DOHH2 (cell line): ENCODE measurements at regions not wholly inside any gene's neighbourhood (a gene's known extent, or its start where the extent isn't known, plus 50 kb on each side); places are given as distances from the start of the nearest gene placed in this dataset.

ENCODE experiments used
- H3F3A ChIP-seq: fragments of 200-600 bp; sonication (generic), shearing (Covaris generic); 2 replicates; pipeline ENCODE4 v1.6.0; 2016; ENCODE audit warnings: antibody characterized with exemption, mild to moderate bottlenecking; ENCODE audit not compliant: control insufficient read depth, insufficient read depth
- H3K27ac ChIP-seq: fragments of 200-600 bp; sonication (generic); 2 replicates; pipeline ENCODE4 v1.5.1; 2014; ENCODE audit warnings: low read depth, mild to moderate bottlenecking, low read length, moderate library complexity
- H3K27me3 ChIP-seq: fragments of 200-600 bp; sonication (generic); 2 replicates; pipeline ENCODE4 v1.6.1; 2014; ENCODE audit warnings: mild to moderate bottlenecking, low read length, mixed read lengths; ENCODE audit not compliant: control insufficient read depth
- H3K36me3 ChIP-seq: fragments of 200-600 bp; sonication (generic); 2 replicates; pipeline ENCODE4 v1.6.1; 2014; ENCODE audit warnings: mild to moderate bottlenecking, low read length, moderate library complexity, mixed read lengths; ENCODE audit not compliant: control insufficient read depth
- H3K4me1 ChIP-seq: fragments of 200-600 bp; sonication (generic); 2 replicates; pipeline ENCODE4 v1.6.1; 2014; ENCODE audit warnings: mild to moderate bottlenecking, low read length, mixed read lengths; ENCODE audit not compliant: control insufficient read depth
- H3K4me2 ChIP-seq: fragments of 200-600 bp; sonication (generic); 2 replicates; pipeline ENCODE4 v1.6.0; 2014; ENCODE audit warnings: mild to moderate bottlenecking, low read length, moderate library complexity
- H3K4me3 ChIP-seq: fragments of 200-600 bp; sonication (generic); 2 replicates; pipeline ENCODE4 v1.5.1; 2014; ENCODE audit warnings: mild to moderate bottlenecking, low read length, mixed read lengths
- H3K79me2 ChIP-seq: fragments of 200-600 bp; sonication (generic); 2 replicates; pipeline ENCODE4 v1.6.1; 2014; ENCODE audit warnings: mild to moderate bottlenecking, low read length, mixed read lengths; ENCODE audit not compliant: control insufficient read depth
- H3K9me2 ChIP-seq: fragments of 200-600 bp; sonication (generic); replicated peaks from 2 replicates; pipeline ENCODE4 v1.6.1; 2014; ENCODE audit warnings: mild to moderate bottlenecking, low read length, mixed read lengths; ENCODE audit not compliant: control insufficient read depth
- H3K9me3 ChIP-seq: fragments of 200-600 bp; sonication (generic); 2 replicates; pipeline ENCODE4 v1.6.1; 2014; ENCODE audit warnings: antibody characterized with exemption, low read length, mixed read lengths; ENCODE audit not compliant: control insufficient read depth, insufficient read depth
- H4K20me1 ChIP-seq: fragments of 200-600 bp; sonication (generic); 2 replicates; pipeline ENCODE4 v1.6.0; 2014; ENCODE audit warnings: low read depth, mild to moderate bottlenecking, antibody characterized with exemption, low read length, moderate library complexity; ENCODE audit not compliant: control insufficient read depth, insufficient read depth
- CTCF ChIP-seq: fragments of 200-600 bp; sonication (generic); IDR thresholded peaks from one replicate; pipeline ENCODE4 v1.5.1; 2014; ENCODE audit warnings: antibody characterized with exemption, mild to moderate bottlenecking, low read depth, low read length; ENCODE audit not compliant: poor library complexity, severe bottlenecking
- EZH2phosphoT487 ChIP-seq: fragments of 200-600 bp; sonication (generic); IDR thresholded peaks from 2 replicates; pipeline ENCODE4 v1.6.1; 2017; ENCODE audit warnings: borderline replicate concordance, mild to moderate bottlenecking, antibody characterized with exemption, low read length, moderate library complexity, mixed read lengths

GRCh38 chr1:175862408-175862807, 119.0 kb upstream of the TNR start:
- H3K4me1 ChIP-seq, result no peaks in the 10 kb centered on the region
- H3K9me3 ChIP-seq, result no peaks in the 10 kb centered on the region
- H3F3A ChIP-seq, result no peaks in the 10 kb centered on the region

GRCh38 chr1:175861626-175862367, 118.4 kb upstream of the TNR start:
- H3K4me1 ChIP-seq, result no peaks in the 10 kb centered on the region
- H3K9me2 ChIP-seq, result no peaks in the 10 kb centered on the region

More at GRCh38 chr1:175862408-175862807, 119.0 kb upstream of the TNR start:
- Histone ChIP-seq H3K36me3 (no peaks in the 10 kb centered on the region), H3K4me3 (no peak overlapping the region), H3K4me2 (no peak overlapping the region), H3K9me2 (no peaks in the 10 kb centered on the region), H3K27ac (no peak overlapping the region), H3K79me2 (no peaks in the 10 kb centered on the region), H3K27me3 (peaks cover 21% of the 10 kb centered on the region), H4K20me1 (no peaks in the 10 kb centered on the region)
- TF ChIP-seq CTCF, result no peak
- no peak for TF ChIP-seq EZH2phosphoT487

GRCh38 chr1:175857756-175858155, 114.4 kb upstream of the TNR start:
- Histone ChIP-seq H3K27me3 (peaks cover 25% of the 10 kb centered on the region), H3K79me2 (no peaks in the 10 kb centered on the region), H3K4me2 (no peak overlapping the region), H3K36me3 (no peaks in the 10 kb centered on the region), H3K9me3 (no peaks in the 10 kb centered on the region), H3K4me1 (no peaks in the 10 kb centered on the region), H4K20me1 (no peaks in the 10 kb centered on the region), H3K9me2 (no peaks in the 10 kb centered on the region), H3K4me3 (no peak overlapping the region), H3K27ac (no peak overlapping the region), H3F3A (no peaks in the 10 kb centered on the region)
- no peak for TF ChIP-seq EZH2phosphoT487
- no peak for TF ChIP-seq CTCF

More at GRCh38 chr1:175861626-175862367, 118.4 kb upstream of the TNR start:
- H3K36me3 ChIP-seq, result no peaks in the 10 kb centered on the region
- no peak overlapping the region for H3K27ac ChIP-seq
- H3K9me3 ChIP-seq, result no peaks in the 10 kb centered on the region
- H3K4me3 ChIP-seq, result no peak overlapping the region
- no peaks in the 10 kb centered on the region for H3K79me2 ChIP-seq
- no peaks in the 10 kb centered on the region for H3F3A ChIP-seq
- peaks cover 27% of the 10 kb centered on the region for H3K27me3 ChIP-seq
- no peak for TF ChIP-seq EZH2phosphoT487
- TF ChIP-seq CTCF, result no peak
- H4K20me1 ChIP-seq, result no peaks in the 10 kb centered on the region
- no peak overlapping the region for H3K4me2 ChIP-seq
